K562 (cell line): ENCODE measurements at regions not wholly inside any gene's neighbourhood (a gene's known extent, or its start where the extent isn't known, plus 50 kb on each side); places are given as distances from the start of the nearest gene placed in this dataset.

Experiments used
- ATAC-seq: fragments of 200-7000 bp; cut with Tn5 transposase; 3 replicates; pipeline ENCODE4 v1.9.1; 2020; ENCODE audit warnings: moderate library complexity
- BruUV-seq: library from RNA; stranded (reverse); fragments of 400-500 nt; replicated peaks from 2 replicates; lab custom pipeline; 2021; lab: Mats Ljungman, UMichigan
- CTCF ChIA-PET: fragments of 300-600 bp; formaldehyde crosslinking; extraction: SDS; loops from one replicate; lab custom pipeline; 2021; ENCODE audit warnings: low intra/inter-chr PET ratio; lab: Yijun Ruan, JAX
- POLR2A ChIA-PET: fragments of 300-600, 350-650 bp; sonication (Branson Sonifier 250); formaldehyde crosslinking; extraction: SDS; loops from one replicate; lab custom pipeline; 2021; ENCODE audit warnings: antibody characterized with exemption, inconsistent platforms; lab: Yijun Ruan, JAX
- DNase-seq, 4 experiments: peaks; one replicate each; pipeline versions ENCODE4 v3.0.0 to v3.0.0-alpha.2; 2011 to 2018; ENCODE audit warnings: low spot score in 3 of 4, mixed read lengths in 3 of 4; ENCODE audit errors: extremely low read depth in 1 of 4
- FAIRE-seq: peaks from 2 replicates; lab custom pipeline; 2011; peaks lifted over from hg19 to GRCh38; lab: Jason Lieb, UNC
- H2AFZ ChIP-seq: 2 replicates; pipeline ENCODE4 v1.6.0; 2011; ENCODE audit warnings: low read depth, low read length, control low read depth, inconsistent platforms
- H3K27ac ChIP-seq: fragments of 200-600 bp; 3 replicates; pipeline ENCODE4 v1.8.0; 2011; ENCODE audit warnings: low read depth, mild to moderate bottlenecking, control low read depth, inconsistent platforms, low read length, moderate library complexity, mixed read lengths; ENCODE audit errors: extremely low read depth
- H3K27me3 ChIP-seq, 2 experiments: fragments of 300-600 bp in 1 of 2; 2 replicates in 1 of 2; 3 replicates in 1 of 2; pipeline versions ENCODE4 v1.6.0 to v1.8.0; 2011; ENCODE audit warnings: inconsistent platforms in 2 of 2, low read length in 2 of 2, mild to moderate bottlenecking in 1 of 2, mixed read lengths in 1 of 2, moderate library complexity in 1 of 2; ENCODE audit not compliant: control insufficient read depth in 2 of 2, insufficient read depth in 2 of 2
- H3K36me3 ChIP-seq: fragments of 300-600 bp; 3 replicates; pipeline ENCODE4 v1.8.0; 2011; ENCODE audit warnings: mild to moderate bottlenecking, low read length, inconsistent platforms; ENCODE audit not compliant: control insufficient read depth, insufficient read depth
- H3K4me1 ChIP-seq, 2 experiments: fragments of 200-600 bp in 1 of 2; replicated peaks in 1 of 2; 2 replicates in 1 of 2; 3 replicates in 1 of 2; pipeline versions ENCODE4 v1.5.1 to v1.8.0; 2011; ENCODE audit warnings: inconsistent platforms in 2 of 2, low read length in 2 of 2, mild to moderate bottlenecking in 1 of 2, mixed read lengths in 1 of 2, moderate library complexity in 1 of 2; ENCODE audit not compliant: control insufficient read depth in 2 of 2, insufficient read depth in 2 of 2
- H3K4me2 ChIP-seq: 2 replicates; pipeline ENCODE4 v1.6.1; 2011; ENCODE audit warnings: low read length, control low read depth, inconsistent platforms, mixed read lengths; ENCODE audit not compliant: insufficient read depth
- H3K4me3 ChIP-seq: fragments of 200-600 bp; sonication (generic), shearing (Covaris generic); 2 replicates; pipeline ENCODE4 v1.5.1; 2016; ENCODE audit warnings: control low read depth, inconsistent platforms
- H3K79me2 ChIP-seq: fragments of 200-600 bp; 3 replicates; pipeline ENCODE4 v1.8.0; 2011; ENCODE audit warnings: low read length, inconsistent platforms; ENCODE audit not compliant: control insufficient read depth, insufficient read depth
- H3K9ac ChIP-seq, 2 experiments: 2 replicates each; pipeline versions ENCODE4 v1.6.0 to v1.6.1; 2011; ENCODE audit warnings: low read depth in 2 of 2, low read length in 2 of 2, control low read depth in 1 of 2, inconsistent platforms in 1 of 2, mild to moderate bottlenecking in 1 of 2, mixed read lengths in 1 of 2; ENCODE audit not compliant: insufficient read depth in 1 of 2
- H3K9me1 ChIP-seq: one replicate; pipeline ENCODE4 v1.6.0; 2011; ENCODE audit warnings: inconsistent platforms, mild to moderate bottlenecking, low read length, moderate library complexity; ENCODE audit not compliant: control insufficient read depth, insufficient read depth
- H3K9me3 ChIP-seq: replicated peaks from 2 replicates; pipeline ENCODE4 v1.5.1; 2011; ENCODE audit warnings: low read depth, low read length, inconsistent platforms; ENCODE audit not compliant: control insufficient read depth, insufficient read depth
- H4K20me1 ChIP-seq: replicated peaks from 2 replicates; pipeline ENCODE4 v1.6.1; 2011; ENCODE audit warnings: low read length, inconsistent platforms, mixed read lengths; ENCODE audit not compliant: control insufficient read depth, insufficient read depth
- KLF16 ChIP-seq: IDR thresholded peaks from 2 replicates; pipeline ENCODE4 v1.6.1; 2016; ENCODE audit warnings: antibody characterized with exemption
- PCBP1 ChIP-seq: fragments of 200-400 bp; formaldehyde crosslinking; IDR thresholded peaks from 2 replicates; pipeline ENCODE4 v1.6.1; 2018; ENCODE audit warnings: mild to moderate bottlenecking, low read depth, low read length; ENCODE audit not compliant: poor library complexity, severe bottlenecking
- PHF20 ChIP-seq: fragments of 450-650 bp; IDR thresholded peaks from 2 replicates; pipeline ENCODE4 v1.6.1; 2018; ENCODE audit not compliant: partially characterized antibody
- POLR2G ChIP-seq: fragments of 200-400 bp; formaldehyde crosslinking; IDR thresholded peaks from 2 replicates; pipeline ENCODE4 v1.6.1; 2017; ENCODE audit warnings: low read depth, mild to moderate bottlenecking, antibody characterized with exemption, low read length, moderate library complexity
- PPARD ChIP-seq: fragments of 250-450 bp; sonication (Bioruptor Pico); IDR thresholded peaks from 2 replicates; pipeline ENCODE4 v1.8.0; 2022; ENCODE audit warnings: inconsistent platforms, mild to moderate bottlenecking, moderate library complexity
- RBFOX2 ChIP-seq: fragments of 200-400 bp; formaldehyde crosslinking; IDR thresholded peaks from 2 replicates; pipeline ENCODE4 v1.6.1; 2017; ENCODE audit warnings: low read depth, mild to moderate bottlenecking, low read length, moderate library complexity
- SETDB1 ChIP-seq: IDR thresholded peaks from one replicate; pipeline ENCODE4 v1.6.1; 2012; ENCODE audit warnings: low read length, control low read depth, inconsistent platforms
- TCFL5 ChIP-seq: fragments of 250-450 bp; sonication (Bioruptor Pico); conservative IDR thresholded peaks from 2 replicates; pipeline ENCODE4 v1.6.1; 2021; ENCODE audit warnings: mild to moderate bottlenecking, moderate library complexity, matching md5 sums
- WGBS: fragments of 100-300 bp; shearing (Covaris generic); methylation state at CpG from one replicate; pipeline ENCODE4 v1.1.6; 2016; ENCODE audit warnings: low coverage, mixed read lengths; ENCODE audit not compliant: insufficient coverage; ENCODE audit errors: missing lambda C conversion rate; 5-methylcytosine and 5-hydroxymethylcytosine counted together
- in situ Hi-C: fragments of 300-500 bp; cut with MboI; formaldehyde crosslinking; loops from 4 replicates; pipeline ENCODE4 v1.15.0; 2018; ENCODE audit warnings: inconsistent platforms, mixed read lengths
- intact Hi-C: fragments of 100-400 bp; cut with micrococcal nuclease; formaldehyde crosslinking; loops from 2 replicates; pipeline ENCODE4 v1.14.2; 2022
- TF ChIP-seq, protein P1 (sequence below): sonication (generic); formaldehyde crosslinking; IDR thresholded peaks from 2 replicates; pipeline ENCODE4 v1.8.1; 2023; ENCODE audit warnings: mild to moderate bottlenecking, missing genetic modification reagents, moderate library complexity
- TF ChIP-seq, protein P2 (sequence below): fragments of 450-650 bp; IDR thresholded peaks from 2 replicates; pipeline ENCODE4 v1.6.1; 2018; ENCODE audit warnings: mild to moderate bottlenecking, low read depth; ENCODE audit not compliant: partially characterized antibody

DNA sequence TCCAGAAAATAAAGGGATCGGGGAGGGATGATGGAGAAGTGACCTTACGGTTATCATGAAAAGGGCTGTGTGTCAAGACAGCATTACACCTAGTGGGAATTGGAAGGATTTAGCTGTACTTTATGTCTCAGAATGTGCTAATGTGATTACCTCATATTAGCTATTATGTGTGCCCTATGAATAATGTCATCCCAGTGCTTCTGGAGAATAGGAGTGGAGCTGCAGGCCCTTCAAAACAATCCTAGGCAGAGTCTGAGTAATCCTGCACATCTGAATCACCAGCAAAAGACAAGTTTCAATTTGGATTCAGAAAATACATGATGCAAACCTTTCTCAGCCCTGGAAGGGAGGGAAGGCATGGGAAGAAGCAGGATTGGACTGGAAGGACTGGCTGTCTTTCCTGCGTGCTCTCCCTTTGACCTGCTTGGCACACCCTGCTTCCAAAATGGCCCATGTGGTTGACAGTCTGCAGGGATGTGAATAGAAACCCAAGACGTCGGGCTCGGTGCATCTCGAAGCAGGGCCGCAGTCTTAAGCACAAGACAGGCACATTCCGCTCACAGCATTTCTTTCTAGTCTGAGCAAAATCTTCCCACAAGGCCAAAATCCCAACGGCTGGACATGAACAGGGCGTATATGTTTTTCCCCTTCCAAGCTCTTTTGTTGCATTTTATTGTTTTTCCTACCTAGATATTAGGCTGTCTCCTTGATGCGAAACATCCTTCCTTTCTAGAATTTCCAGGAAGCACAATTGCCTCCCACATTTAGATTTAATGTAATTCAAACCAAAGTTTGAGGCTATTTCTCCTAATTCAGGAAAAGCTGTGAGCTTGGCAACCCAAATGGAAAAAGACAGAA is 54.3 kb upstream of the TARBP1 start:
- BruUV-seq, result no TSS peak

More for the DNA sequence above, 54.3 kb upstream of the TARBP1 start:
- H2AFZ ChIP-seq, result no peak overlapping the region
- ATAC-seq (no peak), FAIRE-seq (no peak), DNase-seq (no peak)
- H3K27me3 ChIP-seq, result no peaks in the 10 kb centered on the region
- no peaks in the 10 kb centered on the region for H3K36me3 ChIP-seq
- no peak overlapping the region for H3K27ac ChIP-seq
- CTCF ChIA-PET, result no interaction called here
- H3K4me2 ChIP-seq, result no peak overlapping the region
- no peaks in the 10 kb centered on the region for H3K9me3 ChIP-seq
- no peak overlapping the region for H3K9ac ChIP-seq
- H3K79me2 ChIP-seq, result no peaks in the 10 kb centered on the region
- no peak overlapping the region for H3K4me3 ChIP-seq
- WGBS, result 81% methylated on average over 12 of the region's 12 CpGs
- POLR2A ChIA-PET, result interaction anchor here (1.2 to 1.8 kb wide), 2 partner anchors 11 kb away, joined by 4 to 11 read pairs; no protein-coding TSS in a partner anchor
- no peak for TF ChIP-seq KLF16
- TF ChIP-seq, protein P1, sequence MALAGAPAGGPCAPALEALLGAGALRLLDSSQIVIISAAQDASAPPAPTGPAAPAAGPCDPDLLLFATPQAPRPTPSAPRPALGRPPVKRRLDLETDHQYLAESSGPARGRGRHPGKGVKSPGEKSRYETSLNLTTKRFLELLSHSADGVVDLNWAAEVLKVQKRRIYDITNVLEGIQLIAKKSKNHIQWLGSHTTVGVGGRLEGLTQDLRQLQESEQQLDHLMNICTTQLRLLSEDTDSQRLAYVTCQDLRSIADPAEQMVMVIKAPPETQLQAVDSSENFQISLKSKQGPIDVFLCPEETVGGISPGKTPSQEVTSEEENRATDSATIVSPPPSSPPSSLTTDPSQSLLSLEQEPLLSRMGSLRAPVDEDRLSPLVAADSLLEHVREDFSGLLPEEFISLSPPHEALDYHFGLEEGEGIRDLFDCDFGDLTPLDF, result no peak
- TF ChIP-seq POLR2G, result no peak
- TF ChIP-seq SETDB1, result no peak
- TF ChIP-seq TCFL5, result no peak
- TF ChIP-seq PHF20, result no peak
- TF ChIP-seq, protein P2, sequence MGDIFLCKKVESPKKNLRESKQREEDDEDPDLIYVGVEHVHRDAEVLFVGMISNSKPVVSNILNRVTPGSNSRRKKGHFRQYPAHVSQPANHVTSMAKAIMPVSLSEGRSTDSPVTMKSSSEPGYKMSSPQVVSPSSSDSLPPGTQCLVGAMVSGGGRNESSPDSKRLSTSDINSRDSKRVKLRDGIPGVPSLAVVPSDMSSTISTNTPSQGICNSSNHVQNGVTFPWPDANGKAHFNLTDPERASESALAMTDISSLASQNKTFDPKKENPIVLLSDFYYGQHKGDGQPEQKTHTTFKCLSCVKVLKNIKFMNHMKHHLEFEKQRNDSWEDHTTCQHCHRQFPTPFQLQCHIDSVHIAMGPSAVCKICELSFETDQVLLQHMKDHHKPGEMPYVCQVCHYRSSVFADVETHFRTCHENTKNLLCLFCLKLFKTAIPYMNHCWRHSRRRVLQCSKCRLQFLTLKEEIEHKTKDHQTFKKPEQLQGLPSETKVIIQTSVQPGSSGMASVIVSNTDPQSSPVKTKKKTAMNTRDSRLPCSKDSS, result no peak
- no peak for TF ChIP-seq PCBP1
- TF ChIP-seq PPARD (CRISPR knock-in tag), result no peak
- TF ChIP-seq RBFOX2, result no peak
- TF ChIP-seq, all 486 proteins: peak for 0
- in situ Hi-C loops (no loop called here), intact Hi-C loops (no loop called here)
- Histone ChIP-seq H3K9me1 (no peaks in the 10 kb centered on the region), H3K4me1 (peaks cover 6 to 21% of the 10 kb centered on the region in 2 experiments), H4K20me1 (no peaks in the 10 kb centered on the region)
